ENCODE measurements at regions not wholly inside any gene's neighbourhood (a gene's known extent, or its start where the extent isn't known, plus 50 kb on each side); places are given as distances from the start of the nearest gene placed in this dataset.

DNA sequence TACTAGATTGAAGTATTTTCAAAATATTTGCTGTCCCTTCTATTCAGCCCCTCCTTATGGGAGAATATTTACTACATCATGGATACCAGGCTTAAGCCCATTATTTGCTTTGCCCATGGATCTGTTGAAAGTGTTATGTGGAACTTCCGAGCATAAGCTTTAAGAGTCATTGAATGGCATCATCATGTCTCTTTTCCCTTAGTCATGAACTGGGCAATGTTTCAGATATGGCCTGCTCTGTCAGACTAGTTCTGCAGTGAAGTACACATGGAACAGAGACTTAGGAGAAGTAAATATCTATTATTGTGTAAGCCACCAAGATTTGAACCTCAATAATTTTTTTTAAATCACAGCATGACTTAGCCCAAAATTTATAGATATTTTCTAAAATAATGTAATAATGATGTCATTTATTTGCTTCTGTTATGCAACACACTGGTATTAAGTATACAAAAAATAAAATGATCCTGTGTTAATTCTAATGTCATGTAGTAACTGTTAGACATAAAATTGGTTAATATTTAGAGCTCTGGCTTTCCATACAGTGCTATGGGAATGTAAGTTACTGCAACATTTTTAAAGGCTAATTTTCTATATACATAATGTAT, 1097.3 kb downstream of the SLC16A7 start:
- no peak for TF ChIP-seq EZH2phosphoT487 (IDR thresholded peaks at IDR 0.05; ENCODE audit: borderline replicate concordance, low read depth, low read length)
- TF ChIP-seq, protein P1, sequence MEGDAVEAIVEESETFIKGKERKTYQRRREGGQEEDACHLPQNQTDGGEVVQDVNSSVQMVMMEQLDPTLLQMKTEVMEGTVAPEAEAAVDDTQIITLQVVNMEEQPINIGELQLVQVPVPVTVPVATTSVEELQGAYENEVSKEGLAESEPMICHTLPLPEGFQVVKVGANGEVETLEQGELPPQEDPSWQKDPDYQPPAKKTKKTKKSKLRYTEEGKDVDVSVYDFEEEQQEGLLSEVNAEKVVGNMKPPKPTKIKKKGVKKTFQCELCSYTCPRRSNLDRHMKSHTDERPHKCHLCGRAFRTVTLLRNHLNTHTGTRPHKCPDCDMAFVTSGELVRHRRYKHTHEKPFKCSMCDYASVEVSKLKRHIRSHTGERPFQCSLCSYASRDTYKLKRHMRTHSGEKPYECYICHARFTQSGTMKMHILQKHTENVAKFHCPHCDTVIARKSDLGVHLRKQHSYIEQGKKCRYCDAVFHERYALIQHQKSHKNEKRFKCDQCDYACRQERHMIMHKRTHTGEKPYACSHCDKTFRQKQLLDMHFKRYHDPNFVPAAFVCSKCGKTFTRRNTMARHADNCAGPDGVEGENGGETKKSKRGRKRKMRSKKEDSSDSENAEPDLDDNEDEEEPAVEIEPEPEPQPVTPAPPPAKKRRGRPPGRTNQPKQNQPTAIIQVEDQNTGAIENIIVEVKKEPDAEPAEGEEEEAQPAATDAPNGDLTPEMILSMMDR (conservative IDR thresholded peaks at IDR 0.05; ENCODE audit: low read length) = no peak

Measured in OCI-LY7 (cell line).